Stimulated activated CD4-positive, alpha-beta T cell treated with anti-CD3 and anti-CD28 coated beads, Interleukin-12 subunit alpha, Interleukin-12 subunit beta, amount 100 ng/mL, for 24 hours (primary cell): ENCODE measurements at regions not wholly inside any gene's neighbourhood (a gene's known extent, or its start where the extent isn't known, plus 50 kb on each side); places are given as distances from the start of the nearest gene placed in this dataset.

ENCODE experiments used
- DNase-seq, 2 experiments: peaks; one replicate each; pipeline ENCODE4 v3.0.0-alpha.2; 2020; ENCODE audit warnings: low read depth in 2 of 2

DNA sequence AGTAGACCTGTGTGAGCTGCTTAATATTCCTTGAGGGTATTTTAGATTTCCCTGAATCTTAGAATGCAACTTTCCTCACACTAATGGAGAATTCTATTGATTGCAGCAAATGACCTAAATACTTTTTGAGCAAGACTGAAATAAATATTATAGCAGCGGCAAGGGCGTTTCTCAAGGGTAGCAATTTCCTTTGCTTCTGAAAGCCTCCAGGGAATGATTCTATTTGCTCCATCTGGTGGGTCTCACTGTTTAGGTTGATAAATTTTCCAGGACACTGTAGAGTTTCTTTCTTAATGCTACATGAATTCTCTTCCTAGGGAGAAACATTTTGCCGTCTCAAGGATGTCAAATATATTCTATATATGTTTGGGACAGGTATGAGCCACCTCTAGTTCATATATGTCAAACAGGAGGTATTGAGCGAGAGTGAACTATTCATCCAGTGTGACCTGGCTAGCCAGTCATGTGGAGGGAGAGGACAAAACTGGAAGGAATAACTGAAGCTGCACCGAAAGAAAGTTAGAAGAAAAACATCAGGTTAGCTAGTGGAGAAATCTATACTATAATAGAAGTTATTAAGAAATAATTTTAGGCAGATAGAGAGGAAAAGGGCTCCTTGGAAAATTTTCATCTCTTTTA lies 57.9 kb upstream of the FZD8 start:
- no peak for DNase-seq

DNA sequence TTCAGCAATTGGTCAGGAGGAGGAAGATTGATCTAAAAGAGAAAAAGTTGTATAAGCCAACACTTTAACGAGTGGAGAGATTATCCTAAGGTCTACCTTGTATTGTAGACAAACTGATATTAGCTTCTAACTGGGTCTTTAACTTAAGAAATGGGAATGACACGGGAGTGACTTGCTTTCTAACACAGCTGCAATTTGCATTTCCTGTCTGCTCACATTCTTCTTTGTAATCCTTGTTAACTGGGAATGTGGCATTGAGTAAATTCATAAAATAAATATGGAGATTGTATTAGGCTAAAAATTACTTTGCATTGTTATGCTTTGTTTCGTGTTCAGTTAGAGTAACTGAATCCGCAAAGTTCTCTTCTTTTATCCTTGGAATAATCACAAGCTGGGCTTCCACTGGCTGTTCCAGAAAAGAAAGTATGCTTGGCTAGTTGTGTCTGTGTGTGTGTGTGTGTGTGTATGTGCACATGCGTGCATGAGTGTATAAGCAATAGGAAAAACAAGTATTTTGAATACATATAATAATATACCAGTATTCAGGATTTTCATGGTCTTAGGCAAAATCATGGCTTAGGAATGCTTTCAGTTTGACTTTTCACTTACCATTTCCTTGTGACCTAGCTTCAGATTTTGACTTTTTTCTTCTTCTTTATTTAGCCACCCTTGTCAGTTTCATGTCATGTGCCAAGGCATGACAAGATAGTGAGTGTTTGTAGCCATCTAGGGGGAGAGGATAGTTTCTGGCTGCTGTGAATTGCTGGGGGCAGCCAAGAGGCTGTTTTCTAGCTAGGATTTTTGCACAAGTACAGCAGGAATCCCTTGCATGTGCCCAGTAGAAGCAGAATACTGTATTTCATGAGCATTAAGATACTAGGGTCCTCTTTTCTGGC lies 54.5 kb upstream of the FZD8 start:
- DNase-seq, result no peak

DNA sequence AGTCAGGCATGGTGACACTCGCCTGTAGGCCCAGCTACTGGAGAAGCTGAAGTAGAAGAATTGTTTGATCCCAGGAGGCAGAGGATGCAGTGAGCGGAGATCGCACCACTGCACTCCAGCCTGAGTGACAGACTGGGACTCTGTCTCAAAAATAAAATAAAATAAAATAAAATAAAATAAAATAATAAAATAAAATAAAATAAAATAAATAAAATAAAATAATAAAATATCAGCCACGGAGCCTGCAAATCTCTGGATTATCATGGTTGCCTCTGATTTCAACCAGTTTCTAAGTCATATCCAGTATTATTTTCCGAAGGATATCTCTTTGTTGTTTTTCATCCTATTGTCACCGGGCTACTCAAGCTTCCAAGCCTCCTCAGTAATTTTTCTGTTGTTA lies 51.7 kb upstream of the FZD8 start:
- DNase-seq, result no peak
